GM23248 (cell line): ENCODE measurements at regions not wholly inside any gene's neighbourhood (a gene's known extent, or its start where the extent isn't known, plus 50 kb on each side); places are given as distances from the start of the nearest gene placed in this dataset.

Source experiments
- DNase-seq: peaks from one replicate; pipeline ENCODE4 v3.0.0-alpha.2; 2015
- H2AFZ ChIP-seq: fragments of 200-600 bp; sonication (generic); 2 replicates; pipeline ENCODE4 v1.6.1; 2016; ENCODE audit warnings: antibody characterized with exemption
- H3F3A ChIP-seq: fragments of 200-600 bp; sonication (generic); 2 replicates; pipeline ENCODE4 v1.6.1; 2016; ENCODE audit warnings: mild to moderate bottlenecking, antibody characterized with exemption, mixed run types; ENCODE audit not compliant: insufficient read depth
- H3K27ac ChIP-seq: fragments of 200-600 bp; sonication (generic); 2 replicates; pipeline ENCODE4 v1.5.1; 2016; ENCODE audit warnings: mild to moderate bottlenecking
- H3K27me3 ChIP-seq: fragments of 200-600 bp; sonication (generic); replicated peaks from 2 replicates; pipeline ENCODE4 v1.6.1; 2016; ENCODE audit warnings: mild to moderate bottlenecking; ENCODE audit not compliant: insufficient read depth
- H3K36me3 ChIP-seq: fragments of 200-600 bp; sonication (generic); 2 replicates; pipeline ENCODE4 v1.6.1; 2016; ENCODE audit warnings: low read depth, mild to moderate bottlenecking
- H3K4me1 ChIP-seq: fragments of 200-600 bp; sonication (generic); 2 replicates; pipeline ENCODE4 v1.6.1; 2016; ENCODE audit warnings: mild to moderate bottlenecking; ENCODE audit not compliant: insufficient read depth
- H3K4me2 ChIP-seq: fragments of 200-600 bp; sonication (generic); one replicate; pipeline ENCODE4 v1.6.1; 2016; ENCODE audit warnings: mild to moderate bottlenecking; ENCODE audit not compliant: unreplicated experiment
- H3K4me3 ChIP-seq: fragments of 200-600 bp; sonication (generic); 2 replicates; pipeline ENCODE4 v1.5.1; 2016; ENCODE audit warnings: mild to moderate bottlenecking
- H3K79me2 ChIP-seq: fragments of 200-600 bp; sonication (generic); 2 replicates; pipeline ENCODE4 v1.6.1; 2016; ENCODE audit warnings: mild to moderate bottlenecking; ENCODE audit not compliant: insufficient read depth
- H3K9ac ChIP-seq: fragments of 200-600 bp; sonication (generic); 2 replicates; pipeline ENCODE4 v1.6.1; 2016; ENCODE audit warnings: mild to moderate bottlenecking
- H3K9me2 ChIP-seq: fragments of 200-600 bp; sonication (generic); 2 replicates; pipeline ENCODE4 v1.6.1; 2016; ENCODE audit warnings: mixed run types, mild to moderate bottlenecking, moderate library complexity; ENCODE audit not compliant: insufficient read depth
- H3K9me3 ChIP-seq: fragments of 200-600 bp; sonication (generic); one replicate; pipeline ENCODE4 v1.6.1; 2017; ENCODE audit warnings: low read depth
- H4K20me1 ChIP-seq: fragments of 200-600 bp; sonication (generic); 2 replicates; pipeline ENCODE4 v1.6.0; 2016; ENCODE audit not compliant: insufficient read depth
- EZH2 ChIP-seq: fragments of 200-600 bp; sonication (generic); IDR thresholded peaks from 2 replicates; pipeline ENCODE4 v1.6.1; 2018; ENCODE audit warnings: antibody characterized with exemption, mild to moderate bottlenecking; ENCODE audit not compliant: insufficient read depth, poor library complexity, severe bottlenecking
- EZH2phosphoT487 ChIP-seq: fragments of 200-600 bp; sonication (generic); IDR thresholded peaks from 2 replicates; pipeline ENCODE4 v1.6.1; 2018; ENCODE audit warnings: antibody characterized with exemption, moderate library complexity, mild to moderate bottlenecking, low read depth; ENCODE audit not compliant: insufficient read depth
- WGBS, 2 experiments: methylation state at CpG; one replicate each; pipeline ENCODE4 v1.1.6; 2015 to 2017; ENCODE audit warnings: low lambda C conversion rate in 2 of 2, low coverage in 1 of 2; ENCODE audit errors: missing lambda C conversion rate in 2 of 2; 5-methylcytosine and 5-hydroxymethylcytosine counted together
- in situ Hi-C: fragments of 300-500 bp; cut with MboI; formaldehyde crosslinking; loops from 2 replicates; pipeline ENCODE4 v1.15.0; 2020

GRCh38 chr13:89567025-89567424 is 1780.5 kb upstream of the MIR17HG start:
- Histone ChIP-seq H3K79me2 (no peaks in the 10 kb centered on the region), H3K9me3 (no peaks in the 10 kb centered on the region), H2AFZ (no peak overlapping the region), H3K27ac (no peak overlapping the region), H3K9me2 (no peaks in the 10 kb centered on the region), H3K4me1 (no peaks in the 10 kb centered on the region), H3F3A (no peaks in the 10 kb centered on the region), H3K9ac (no peak overlapping the region), H3K4me3 (no peak overlapping the region), H4K20me1 (no peaks in the 10 kb centered on the region), H3K36me3 (no peaks in the 10 kb centered on the region), H3K4me2 (no peak overlapping the region), H3K27me3 (no peaks in the 10 kb centered on the region)
- in situ Hi-C loops: no loop called here
- 60 to 64% methylated on average over 4 of the region's 4 CpGs for WGBS, 2 experiments
- TF ChIP-seq EZH2phosphoT487: no peak
- TF ChIP-seq EZH2: no peak
- DNase-seq: no peak

GRCh38 chr13:89568276-89568675 is 1779.2 kb upstream of the MIR17HG start:
- H3K9me2 ChIP-seq: no peaks in the 10 kb centered on the region
- H3K79me2 ChIP-seq: no peaks in the 10 kb centered on the region
- no peak for TF ChIP-seq EZH2
- TF ChIP-seq EZH2phosphoT487: no peak
- no peak overlapping the region for H3K9ac ChIP-seq
- H2AFZ ChIP-seq: no peak overlapping the region
- H3K27me3 ChIP-seq: no peaks in the 10 kb centered on the region
- H3K36me3 ChIP-seq: no peaks in the 10 kb centered on the region
- H3K27ac ChIP-seq: no peak overlapping the region
- H3K4me2 ChIP-seq: no peak overlapping the region
- WGBS, 2 experiments: 37 to 40% methylated on average over 2 of the region's 2 CpGs
- no peak for DNase-seq
- H3F3A ChIP-seq: no peaks in the 10 kb centered on the region
- no peaks in the 10 kb centered on the region for H4K20me1 ChIP-seq
- H3K4me3 ChIP-seq: no peak overlapping the region
- no peaks in the 10 kb centered on the region for H3K9me3 ChIP-seq
- in situ Hi-C loops: no loop called here
- no peaks in the 10 kb centered on the region for H3K4me1 ChIP-seq

GRCh38 chr13:89568746-89569145 is 1778.7 kb upstream of the MIR17HG start:
- DNase-seq: no peak
- no peak overlapping the region for H3K27ac ChIP-seq
- no peak for TF ChIP-seq EZH2phosphoT487
- TF ChIP-seq EZH2: no peak
- no peak overlapping the region for H2AFZ ChIP-seq
- no peaks in the 10 kb centered on the region for H3K9me2 ChIP-seq
- no peaks in the 10 kb centered on the region for H3K27me3 ChIP-seq
- no peaks in the 10 kb centered on the region for H4K20me1 ChIP-seq
- no peaks in the 10 kb centered on the region for H3F3A ChIP-seq
- no peak overlapping the region for H3K4me3 ChIP-seq
- no peaks in the 10 kb centered on the region for H3K36me3 ChIP-seq
- 41 to 59% methylated on average over 2 of the region's 2 CpGs for WGBS, 2 experiments
- H3K79me2 ChIP-seq: no peaks in the 10 kb centered on the region
- in situ Hi-C loops: no loop called here
- H3K4me1 ChIP-seq: no peaks in the 10 kb centered on the region
- H3K4me2 ChIP-seq: no peak overlapping the region
- H3K9me3 ChIP-seq: no peaks in the 10 kb centered on the region
- no peak overlapping the region for H3K9ac ChIP-seq

- H3K79me2 ChIP-seq: no peaks in the 10 kb centered on the region
- H3K4me3 ChIP-seq: no peak overlapping the region
- H3K9me3 ChIP-seq: no peaks in the 10 kb centered on the region
- no peaks in the 10 kb centered on the region for H3K9me2 ChIP-seq
- H3K4me2 ChIP-seq: no peak overlapping the region
- H3F3A ChIP-seq: no peaks in the 10 kb centered on the region
- no peaks in the 10 kb centered on the region for H3K36me3 ChIP-seq
- TF ChIP-seq EZH2: no peak
- TF ChIP-seq EZH2phosphoT487: no peak
- no peak for DNase-seq
- no peak overlapping the region for H2AFZ ChIP-seq
- H3K27me3 ChIP-seq: no peaks in the 10 kb centered on the region
- H3K4me1 ChIP-seq: no peaks in the 10 kb centered on the region
- H3K9ac ChIP-seq: no peak overlapping the region
- H4K20me1 ChIP-seq: no peaks in the 10 kb centered on the region
- H3K27ac ChIP-seq: no peak overlapping the region
- in situ Hi-C loops: no loop called here
Observed at GRCh38 chr13:89571676-89572075, 1775.8 kb upstream of the MIR17HG start.

GRCh38 chr13:89574077-89574476 is 1773.4 kb upstream of the MIR17HG start:
- in situ Hi-C loops: no loop called here
- H3K4me2 ChIP-seq: no peak overlapping the region
- no peak for TF ChIP-seq EZH2phosphoT487
- no peak for TF ChIP-seq EZH2
- H4K20me1 ChIP-seq: no peaks in the 10 kb centered on the region
- H3K36me3 ChIP-seq: no peaks in the 10 kb centered on the region
- H3K9ac ChIP-seq: no peak overlapping the region
- H3K4me3 ChIP-seq: no peak overlapping the region
- H3K79me2 ChIP-seq: no peaks in the 10 kb centered on the region
- H3K9me2 ChIP-seq: no peaks in the 10 kb centered on the region
- no peak overlapping the region for H2AFZ ChIP-seq
- no peaks in the 10 kb centered on the region for H3K4me1 ChIP-seq
- no peak overlapping the region for H3K27ac ChIP-seq
- H3F3A ChIP-seq: no peaks in the 10 kb centered on the region
- no peak for DNase-seq
- no peaks in the 10 kb centered on the region for H3K9me3 ChIP-seq
- H3K27me3 ChIP-seq: no peaks in the 10 kb centered on the region
